K562 (cell line): ENCODE measurements at regions not wholly inside any gene's neighbourhood (a gene's known extent, or its start where the extent isn't known, plus 50 kb on each side); places are given as distances from the start of the nearest gene placed in this dataset.

Experiments
- ATAC-seq: fragments of 200-7000 bp; cut with Tn5 transposase; 3 replicates; pipeline ENCODE4 v1.9.1; 2020; ENCODE audit warnings: moderate library complexity
- BruUV-seq: library from RNA; stranded (reverse); fragments of 400-500 nt; replicated peaks from 2 replicates; lab custom pipeline; 2021; lab: Mats Ljungman, UMichigan
- CTCF ChIA-PET: fragments of 300-600 bp; formaldehyde crosslinking; extraction: SDS; loops from one replicate; lab custom pipeline; 2021; ENCODE audit warnings: low intra/inter-chr PET ratio; lab: Yijun Ruan, JAX
- POLR2A ChIA-PET: fragments of 300-600, 350-650 bp; sonication (Branson Sonifier 250); formaldehyde crosslinking; extraction: SDS; loops from one replicate; lab custom pipeline; 2021; ENCODE audit warnings: antibody characterized with exemption, inconsistent platforms; lab: Yijun Ruan, JAX
- DNase-seq, 4 experiments: peaks; one replicate each; pipeline versions ENCODE4 v3.0.0 to v3.0.0-alpha.2; 2011 to 2018; ENCODE audit warnings: low spot score in 3 of 4, mixed read lengths in 3 of 4; ENCODE audit errors: extremely low read depth in 1 of 4
- FAIRE-seq: peaks from 2 replicates; lab custom pipeline; 2011; peaks lifted over from hg19 to GRCh38; lab: Jason Lieb, UNC
- H2AFZ ChIP-seq: 2 replicates; pipeline ENCODE4 v1.6.0; 2011; ENCODE audit warnings: low read depth, low read length, control low read depth, inconsistent platforms
- H3K27ac ChIP-seq: fragments of 200-600 bp; 3 replicates; pipeline ENCODE4 v1.8.0; 2011; ENCODE audit warnings: low read depth, mild to moderate bottlenecking, control low read depth, inconsistent platforms, low read length, moderate library complexity, mixed read lengths; ENCODE audit errors: extremely low read depth
- H3K27me3 ChIP-seq, 2 experiments: fragments of 300-600 bp in 1 of 2; 2 replicates in 1 of 2; 3 replicates in 1 of 2; pipeline versions ENCODE4 v1.6.0 to v1.8.0; 2011; ENCODE audit warnings: inconsistent platforms in 2 of 2, low read length in 2 of 2, mild to moderate bottlenecking in 1 of 2, mixed read lengths in 1 of 2, moderate library complexity in 1 of 2; ENCODE audit not compliant: control insufficient read depth in 2 of 2, insufficient read depth in 2 of 2
- H3K36me3 ChIP-seq: fragments of 300-600 bp; 3 replicates; pipeline ENCODE4 v1.8.0; 2011; ENCODE audit warnings: mild to moderate bottlenecking, low read length, inconsistent platforms; ENCODE audit not compliant: control insufficient read depth, insufficient read depth
- H3K4me1 ChIP-seq, 2 experiments: fragments of 200-600 bp in 1 of 2; replicated peaks in 1 of 2; 2 replicates in 1 of 2; 3 replicates in 1 of 2; pipeline versions ENCODE4 v1.5.1 to v1.8.0; 2011; ENCODE audit warnings: inconsistent platforms in 2 of 2, low read length in 2 of 2, mild to moderate bottlenecking in 1 of 2, mixed read lengths in 1 of 2, moderate library complexity in 1 of 2; ENCODE audit not compliant: control insufficient read depth in 2 of 2, insufficient read depth in 2 of 2
- H3K4me2 ChIP-seq: 2 replicates; pipeline ENCODE4 v1.6.1; 2011; ENCODE audit warnings: low read length, control low read depth, inconsistent platforms, mixed read lengths; ENCODE audit not compliant: insufficient read depth
- H3K4me3 ChIP-seq: fragments of 200-600 bp; sonication (generic), shearing (Covaris generic); 2 replicates; pipeline ENCODE4 v1.5.1; 2016; ENCODE audit warnings: control low read depth, inconsistent platforms
- H3K79me2 ChIP-seq: fragments of 200-600 bp; 3 replicates; pipeline ENCODE4 v1.8.0; 2011; ENCODE audit warnings: low read length, inconsistent platforms; ENCODE audit not compliant: control insufficient read depth, insufficient read depth
- H3K9ac ChIP-seq, 2 experiments: 2 replicates each; pipeline versions ENCODE4 v1.6.0 to v1.6.1; 2011; ENCODE audit warnings: low read depth in 2 of 2, low read length in 2 of 2, control low read depth in 1 of 2, inconsistent platforms in 1 of 2, mild to moderate bottlenecking in 1 of 2, mixed read lengths in 1 of 2; ENCODE audit not compliant: insufficient read depth in 1 of 2
- H3K9me1 ChIP-seq: one replicate; pipeline ENCODE4 v1.6.0; 2011; ENCODE audit warnings: inconsistent platforms, mild to moderate bottlenecking, low read length, moderate library complexity; ENCODE audit not compliant: control insufficient read depth, insufficient read depth
- H3K9me3 ChIP-seq: replicated peaks from 2 replicates; pipeline ENCODE4 v1.5.1; 2011; ENCODE audit warnings: low read depth, low read length, inconsistent platforms; ENCODE audit not compliant: control insufficient read depth, insufficient read depth
- H4K20me1 ChIP-seq: replicated peaks from 2 replicates; pipeline ENCODE4 v1.6.1; 2011; ENCODE audit warnings: low read length, inconsistent platforms, mixed read lengths; ENCODE audit not compliant: control insufficient read depth, insufficient read depth
- BCOR ChIP-seq: fragments of 450-650 bp; IDR thresholded peaks from 2 replicates; pipeline ENCODE4 v1.6.1; 2016
- ETV6 ChIP-seq, 3 experiments: fragments of 150-350 bp in 1 of 3; sonication (generic) in 1 of 3; formaldehyde crosslinking in 1 of 3; IDR thresholded peaks; 2 replicates each; pipeline versions ENCODE4 v1.6.1 to v1.8.0; 2014 to 2022; ENCODE audit warnings: borderline replicate concordance in 2 of 3, low read depth in 2 of 3, antibody characterized with exemption in 1 of 3, low read length in 1 of 3, mild to moderate bottlenecking in 1 of 3, missing genetic modification reagents in 1 of 3
- MTA3 ChIP-seq: fragments of 450-650 bp; formaldehyde crosslinking; IDR thresholded peaks from 2 replicates; pipeline ENCODE4 v1.6.1; 2017; ENCODE audit warnings: mild to moderate bottlenecking, borderline replicate concordance
- NFATC3 ChIP-seq: fragments of 450-650 bp; IDR thresholded peaks from 2 replicates; pipeline ENCODE4 v1.6.1; 2017; ENCODE audit warnings: mild to moderate bottlenecking
- NONO ChIP-seq, 2 experiments: fragments of 200-400 bp in 1 of 2; fragments of 450-650 bp in 1 of 2; formaldehyde crosslinking in 1 of 2; IDR thresholded peaks; 2 replicates each; pipeline ENCODE4 v1.6.1; 2017; ENCODE audit warnings: low read depth in 2 of 2, mild to moderate bottlenecking in 2 of 2, moderate library complexity in 2 of 2, low read length in 1 of 2
- PURB ChIP-seq: sonication (generic); formaldehyde crosslinking; IDR thresholded peaks from 2 replicates; pipeline ENCODE4 v1.9.0; 2021; ENCODE audit warnings: low read depth, mild to moderate bottlenecking, missing genetic modification reagents
- ZMIZ1 ChIP-seq, 2 experiments: fragments of 150-350 bp in 1 of 2; IDR thresholded peaks; 2 replicates each; pipeline ENCODE4 v1.6.1; 2012 to 2016; ENCODE audit warnings: low read depth in 2 of 2, low read length in 2 of 2, mild to moderate bottlenecking in 1 of 2, moderate library complexity in 1 of 2
- ZNF146 ChIP-seq: IDR thresholded peaks from one replicate; pipeline ENCODE4 v1.6.1; 2018; ENCODE audit warnings: missing compliant biosample characterization; ENCODE audit not compliant: unreplicated experiment
- WGBS: fragments of 100-300 bp; shearing (Covaris generic); methylation state at CpG from one replicate; pipeline ENCODE4 v1.1.6; 2016; ENCODE audit warnings: low coverage, mixed read lengths; ENCODE audit not compliant: insufficient coverage; ENCODE audit errors: missing lambda C conversion rate; 5-methylcytosine and 5-hydroxymethylcytosine counted together
- in situ Hi-C: fragments of 300-500 bp; cut with MboI; formaldehyde crosslinking; loops from 4 replicates; pipeline ENCODE4 v1.15.0; 2018; ENCODE audit warnings: inconsistent platforms, mixed read lengths
- intact Hi-C: fragments of 100-400 bp; cut with micrococcal nuclease; formaldehyde crosslinking; loops from 2 replicates; pipeline ENCODE4 v1.14.2; 2022
- TF ChIP-seq, protein P1 (sequence below): sonication (generic); formaldehyde crosslinking; IDR thresholded peaks from 2 replicates; pipeline ENCODE4 v1.9.0; 2022; ENCODE audit warnings: mild to moderate bottlenecking, missing genetic modification reagents

DNA sequence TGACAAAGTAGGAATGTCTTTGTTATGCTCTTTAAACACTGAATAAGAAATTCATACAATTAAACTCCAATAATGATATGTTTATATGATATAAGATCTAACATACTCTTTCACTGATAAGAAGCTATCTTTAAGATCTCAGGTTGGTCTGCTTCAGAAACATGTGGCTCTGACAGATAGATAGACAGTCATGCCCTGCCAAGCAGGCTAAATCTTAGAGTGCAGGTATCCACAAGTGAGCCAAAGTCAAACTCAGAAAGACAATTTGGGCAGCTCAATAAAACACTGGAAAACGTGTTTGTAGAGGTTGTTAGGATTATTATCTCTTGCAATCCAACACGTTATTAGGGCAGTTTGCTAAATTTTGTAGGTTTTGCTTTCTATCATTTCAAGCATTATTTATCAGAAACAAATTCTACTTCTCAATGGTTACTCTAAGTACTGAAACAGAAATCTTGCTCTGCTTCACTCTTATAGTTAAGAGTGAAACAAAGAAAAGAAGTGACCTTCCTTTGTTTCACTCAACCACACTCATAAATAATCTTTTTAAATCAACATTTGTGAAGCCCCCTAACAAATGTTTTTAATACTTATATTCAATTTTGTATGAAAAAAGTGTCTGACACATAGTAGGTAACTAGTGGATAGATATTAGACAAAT lies 1255.6 kb downstream of the DIAPH3 start (continued):
- TF ChIP-seq ZMIZ1 (IDR thresholded peaks at IDR 0.05; ENCODE audit: low read depth in 2 of 2, low read length in 2 of 2), result no peak
- no peak for TF ChIP-seq NFATC3
- TF ChIP-seq, all 486 proteins: peak for 0

DNA sequence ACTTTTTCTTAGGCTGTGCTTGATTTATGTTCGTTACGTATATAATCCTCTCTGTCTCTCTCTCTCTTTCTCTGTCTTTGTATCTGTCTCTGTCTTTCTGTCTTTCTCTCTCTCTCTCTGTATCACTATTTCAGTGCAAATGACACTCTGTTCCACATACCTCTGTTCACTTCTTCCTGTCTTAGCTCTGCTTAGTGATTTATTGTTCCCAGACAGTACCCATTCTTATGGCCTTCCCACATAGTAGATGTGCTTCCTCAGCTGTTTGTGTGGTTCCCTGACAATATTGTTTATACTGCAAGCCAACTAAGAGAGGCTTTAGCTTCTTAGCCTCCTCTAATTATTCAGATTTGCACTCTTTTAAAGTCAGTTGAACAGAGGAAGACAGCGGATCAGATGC lies 1244.2 kb downstream of the DIAPH3 start:
- Histone ChIP-seq H3K9me3 (no peaks in the 10 kb centered on the region), H4K20me1 (no peaks in the 10 kb centered on the region), H3K4me3 (no peak overlapping the region), H2AFZ (no peak overlapping the region), H3K79me2 (no peaks in the 10 kb centered on the region), H3K9me1 (no peaks in the 10 kb centered on the region), H3K9ac (no peak overlapping the region), H3K4me2 (no peak overlapping the region), H3K4me1 (no peaks in the 10 kb centered on the region), H3K27me3 (no peaks in the 10 kb centered on the region), H3K36me3 (no peaks in the 10 kb centered on the region), H3K27ac (no peak overlapping the region)
- in situ Hi-C loops, result no loop called here
- ChIA-PET CTCF (no interaction called here), POLR2A (no interaction called here)
- TF ChIP-seq ZNF146 (CRISPR knock-in tag) (no peak), NONO (IDR thresholded peaks at IDR 0.05; ENCODE audit: low read depth in 2 of 2, low read length in 1 of 2) (no peak), PURB (CRISPR knock-in tag) (no peak), MTA3 (no peak), BCOR (no peak), ETV6 (IDR thresholded peaks at IDR 0.05; ENCODE audit: borderline replicate concordance in 1 of 2, low read depth in 2 of 2, low read length in 1 of 2) (no peak), ETV6 (CRISPR knock-in tag; IDR thresholded peaks at IDR 0.05; ENCODE audit: borderline replicate concordance) (no peak)
- TF ChIP-seq, protein P1, sequence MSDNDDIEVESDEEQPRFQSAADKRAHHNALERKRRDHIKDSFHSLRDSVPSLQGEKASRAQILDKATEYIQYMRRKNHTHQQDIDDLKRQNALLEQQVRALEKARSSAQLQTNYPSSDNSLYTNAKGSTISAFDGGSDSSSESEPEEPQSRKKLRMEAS, result no peak
- DNase-seq, result no peak
- WGBS, result 7% methylated on average over 1 of the region's 3 CpGs
- ATAC-seq, result no peak
- intact Hi-C loops, result no loop called here
- BruUV-seq, result no TSS peak
- no peak for FAIRE-seq
